ENCODE measurements at regions not wholly inside any gene's neighbourhood (a gene's known extent, or its start where the extent isn't known, plus 50 kb on each side); places are given as distances from the start of the nearest gene placed in this dataset.

DNA sequence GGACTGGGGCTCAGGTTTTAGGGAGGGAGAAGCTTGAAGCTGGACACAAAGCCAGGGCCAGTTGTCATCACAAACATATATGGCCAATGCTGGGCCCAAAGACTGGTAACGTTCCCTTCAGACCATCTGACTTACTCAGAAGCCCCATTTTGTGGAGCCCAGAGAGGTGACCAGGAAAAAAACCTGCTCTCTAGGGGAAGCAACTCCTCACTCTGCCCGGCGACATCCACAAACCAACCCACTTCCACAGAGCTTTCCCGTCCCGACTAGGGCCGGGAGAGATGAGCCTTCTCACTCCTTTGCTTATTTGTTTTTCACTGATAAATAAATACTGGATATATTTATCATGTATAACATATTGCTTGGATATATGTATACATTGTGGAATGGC lies 180.9 kb upstream of the RTL1 start:
- TF ChIP-seq, protein P1, sequence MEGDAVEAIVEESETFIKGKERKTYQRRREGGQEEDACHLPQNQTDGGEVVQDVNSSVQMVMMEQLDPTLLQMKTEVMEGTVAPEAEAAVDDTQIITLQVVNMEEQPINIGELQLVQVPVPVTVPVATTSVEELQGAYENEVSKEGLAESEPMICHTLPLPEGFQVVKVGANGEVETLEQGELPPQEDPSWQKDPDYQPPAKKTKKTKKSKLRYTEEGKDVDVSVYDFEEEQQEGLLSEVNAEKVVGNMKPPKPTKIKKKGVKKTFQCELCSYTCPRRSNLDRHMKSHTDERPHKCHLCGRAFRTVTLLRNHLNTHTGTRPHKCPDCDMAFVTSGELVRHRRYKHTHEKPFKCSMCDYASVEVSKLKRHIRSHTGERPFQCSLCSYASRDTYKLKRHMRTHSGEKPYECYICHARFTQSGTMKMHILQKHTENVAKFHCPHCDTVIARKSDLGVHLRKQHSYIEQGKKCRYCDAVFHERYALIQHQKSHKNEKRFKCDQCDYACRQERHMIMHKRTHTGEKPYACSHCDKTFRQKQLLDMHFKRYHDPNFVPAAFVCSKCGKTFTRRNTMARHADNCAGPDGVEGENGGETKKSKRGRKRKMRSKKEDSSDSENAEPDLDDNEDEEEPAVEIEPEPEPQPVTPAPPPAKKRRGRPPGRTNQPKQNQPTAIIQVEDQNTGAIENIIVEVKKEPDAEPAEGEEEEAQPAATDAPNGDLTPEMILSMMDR (conservative IDR thresholded peaks at IDR 0.05), result no peak
- no peak for TF ChIP-seq ZFX (IDR thresholded peaks at IDR 0.05)
